SK-N-MC (cell line): ENCODE measurements at regions not wholly inside any gene's neighbourhood (a gene's known extent, or its start where the extent isn't known, plus 50 kb on each side); places are given as distances from the start of the nearest gene placed in this dataset.

ENCODE experiments used
- EZH2 ChIP-seq: fragments of 200-600 bp; sonication (generic); IDR thresholded peaks from one replicate; pipeline ENCODE4 v1.6.1; 2017; ENCODE audit warnings: antibody characterized with exemption
- FOXP2 ChIP-seq: optimal IDR thresholded peaks from 2 replicates; pipeline ENCODE3; 2011; ENCODE audit warnings: mild to moderate bottlenecking, moderate library complexity; ENCODE audit not compliant: insufficient read depth; ENCODE audit errors: extremely low read length, control extremely low read depth
- POLR2AphosphoS5 ChIP-seq: IDR thresholded peaks from 2 replicates; pipeline ENCODE4 v1.6.1; 2012; ENCODE audit warnings: mild to moderate bottlenecking, low read depth, low read length, borderline replicate concordance

GRCh38 chr20:50341880-50342637 lies 151.4 kb downstream of the CEBPB start:
- TF ChIP-seq EZH2 (no peak), POLR2AphosphoS5 (no peak), FOXP2 (no peak)
